Upper lobe of left lung (tissue), 4 donors: ENCODE measurements at regions not wholly inside any gene's neighbourhood (a gene's known extent, or its start where the extent isn't known, plus 50 kb on each side); places are given as distances from the start of the nearest gene placed in this dataset.

Source experiments
- EP300 ChIP-seq, 4 donors: sonication (generic); formaldehyde crosslinking; IDR thresholded peaks; one replicate each; pipeline ENCODE4 v1.5.1; 2017; ENCODE audit warnings: antibody characterized with exemption in 4 of 4, control low read depth in 2 of 4
- POLR2A ChIP-seq, 4 donors: fragments of 450-650 bp; IDR thresholded peaks; one replicate each; pipeline ENCODE4 v1.5.1; 2016 to 2017; ENCODE audit warnings: antibody characterized with exemption in 4 of 4, mild to moderate bottlenecking in 2 of 4
- POLR2AphosphoS5 ChIP-seq, 2 donors: sonication (generic); formaldehyde crosslinking; IDR thresholded peaks; one replicate each; pipeline ENCODE4 v1.5.1; 2017; ENCODE audit warnings: antibody characterized with exemption in 2 of 2
- TF ChIP-seq, protein P1 (sequence below), 6 experiments: fragments of 450-650 bp in 4 of 6; fragments of 200-600 bp in 2 of 6; sonication (generic) in 2 of 6; IDR thresholded peaks; one replicate each; pipeline ENCODE4 v1.5.1; 2016 to 2019; ENCODE audit warnings: antibody characterized with exemption in 6 of 6

GRCh38 chr20:57071283-57071731 lies 195.1 kb downstream of the BMP7 start:
- TF ChIP-seq POLR2A (IDR thresholded peaks at IDR 0.05) (no peak), POLR2AphosphoS5 (IDR thresholded peaks at IDR 0.05) (no peak), EP300 (IDR thresholded peaks at IDR 0.05) (no peak)
- TF ChIP-seq, protein P1, sequence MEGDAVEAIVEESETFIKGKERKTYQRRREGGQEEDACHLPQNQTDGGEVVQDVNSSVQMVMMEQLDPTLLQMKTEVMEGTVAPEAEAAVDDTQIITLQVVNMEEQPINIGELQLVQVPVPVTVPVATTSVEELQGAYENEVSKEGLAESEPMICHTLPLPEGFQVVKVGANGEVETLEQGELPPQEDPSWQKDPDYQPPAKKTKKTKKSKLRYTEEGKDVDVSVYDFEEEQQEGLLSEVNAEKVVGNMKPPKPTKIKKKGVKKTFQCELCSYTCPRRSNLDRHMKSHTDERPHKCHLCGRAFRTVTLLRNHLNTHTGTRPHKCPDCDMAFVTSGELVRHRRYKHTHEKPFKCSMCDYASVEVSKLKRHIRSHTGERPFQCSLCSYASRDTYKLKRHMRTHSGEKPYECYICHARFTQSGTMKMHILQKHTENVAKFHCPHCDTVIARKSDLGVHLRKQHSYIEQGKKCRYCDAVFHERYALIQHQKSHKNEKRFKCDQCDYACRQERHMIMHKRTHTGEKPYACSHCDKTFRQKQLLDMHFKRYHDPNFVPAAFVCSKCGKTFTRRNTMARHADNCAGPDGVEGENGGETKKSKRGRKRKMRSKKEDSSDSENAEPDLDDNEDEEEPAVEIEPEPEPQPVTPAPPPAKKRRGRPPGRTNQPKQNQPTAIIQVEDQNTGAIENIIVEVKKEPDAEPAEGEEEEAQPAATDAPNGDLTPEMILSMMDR (IDR thresholded peaks at IDR 0.05) = no peak
